ENCODE measurements at regions not wholly inside any gene's neighbourhood (a gene's known extent, or its start where the extent isn't known, plus 50 kb on each side); places are given as distances from the start of the nearest gene placed in this dataset.

GRCh38 chr11:15885854-15886253 lies 470.5 kb downstream of the SOX6 start:
- TF ChIP-seq EP300 (IDR thresholded peaks at IDR 0.05; ENCODE audit: low read depth) (no peak), POLR2AphosphoS5 (IDR thresholded peaks at IDR 0.05) (no peak)
